Fibroblast of pulmonary artery (primary cell): ENCODE measurements at regions not wholly inside any gene's neighbourhood (a gene's known extent, or its start where the extent isn't known, plus 50 kb on each side); places are given as distances from the start of the nearest gene placed in this dataset.

Source experiments
- DNase-seq: peaks from one replicate; pipeline ENCODE4 v3.0.0-alpha.2; 2010; ENCODE audit warnings: low read depth
- H3K4me3 ChIP-seq: replicated peaks from 2 replicates; pipeline ENCODE4 v1.5.1; 2011; ENCODE audit warnings: low read depth, mild to moderate bottlenecking, control low read depth, low read length, moderate library complexity
- TF ChIP-seq, protein P1 (sequence below): IDR thresholded peaks from 2 replicates; pipeline ENCODE4 v1.5.1; 2011; ENCODE audit warnings: mild to moderate bottlenecking, control low read depth, low read length, inconsistent platforms; ENCODE audit errors: missing control alignments

DNA sequence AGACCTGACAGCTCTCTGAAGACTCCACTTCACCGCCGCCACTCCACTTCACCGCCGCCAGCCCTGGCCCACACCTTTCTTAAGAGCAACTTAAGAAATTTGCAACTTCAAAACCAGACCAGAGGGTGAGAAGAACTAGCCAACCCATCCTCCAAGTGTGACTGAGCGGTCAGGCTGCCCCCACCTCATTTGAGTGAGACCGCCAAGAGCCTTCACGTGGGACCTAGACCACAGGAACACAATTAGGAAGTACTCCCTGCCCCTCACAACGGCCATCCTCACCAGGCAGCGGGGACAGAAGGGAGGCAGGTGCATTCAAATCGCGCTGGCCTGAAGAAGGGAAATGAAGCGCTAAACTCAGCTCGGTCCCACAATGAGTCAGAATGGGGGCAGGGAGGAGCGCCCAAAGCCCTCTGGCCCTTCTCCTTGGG lies 156.8 kb upstream of the BCL6 start:
- DNase-seq = no peak
- no peak overlapping the region for H3K4me3 ChIP-seq
- TF ChIP-seq, protein P1, sequence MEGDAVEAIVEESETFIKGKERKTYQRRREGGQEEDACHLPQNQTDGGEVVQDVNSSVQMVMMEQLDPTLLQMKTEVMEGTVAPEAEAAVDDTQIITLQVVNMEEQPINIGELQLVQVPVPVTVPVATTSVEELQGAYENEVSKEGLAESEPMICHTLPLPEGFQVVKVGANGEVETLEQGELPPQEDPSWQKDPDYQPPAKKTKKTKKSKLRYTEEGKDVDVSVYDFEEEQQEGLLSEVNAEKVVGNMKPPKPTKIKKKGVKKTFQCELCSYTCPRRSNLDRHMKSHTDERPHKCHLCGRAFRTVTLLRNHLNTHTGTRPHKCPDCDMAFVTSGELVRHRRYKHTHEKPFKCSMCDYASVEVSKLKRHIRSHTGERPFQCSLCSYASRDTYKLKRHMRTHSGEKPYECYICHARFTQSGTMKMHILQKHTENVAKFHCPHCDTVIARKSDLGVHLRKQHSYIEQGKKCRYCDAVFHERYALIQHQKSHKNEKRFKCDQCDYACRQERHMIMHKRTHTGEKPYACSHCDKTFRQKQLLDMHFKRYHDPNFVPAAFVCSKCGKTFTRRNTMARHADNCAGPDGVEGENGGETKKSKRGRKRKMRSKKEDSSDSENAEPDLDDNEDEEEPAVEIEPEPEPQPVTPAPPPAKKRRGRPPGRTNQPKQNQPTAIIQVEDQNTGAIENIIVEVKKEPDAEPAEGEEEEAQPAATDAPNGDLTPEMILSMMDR = no peak

GRCh38 chr3:187902936-187903335 lies 157.7 kb upstream of the BCL6 start:
- DNase-seq = no peak
- TF ChIP-seq, protein P1 = no peak
- no peak overlapping the region for H3K4me3 ChIP-seq

- no peak for DNase-seq
- no peak overlapping the region for H3K4me3 ChIP-seq
- TF ChIP-seq, protein P1 = no peak
Measured at GRCh38 chr3:187903697-187904096, 158.4 kb upstream of the BCL6 start.

DNA sequence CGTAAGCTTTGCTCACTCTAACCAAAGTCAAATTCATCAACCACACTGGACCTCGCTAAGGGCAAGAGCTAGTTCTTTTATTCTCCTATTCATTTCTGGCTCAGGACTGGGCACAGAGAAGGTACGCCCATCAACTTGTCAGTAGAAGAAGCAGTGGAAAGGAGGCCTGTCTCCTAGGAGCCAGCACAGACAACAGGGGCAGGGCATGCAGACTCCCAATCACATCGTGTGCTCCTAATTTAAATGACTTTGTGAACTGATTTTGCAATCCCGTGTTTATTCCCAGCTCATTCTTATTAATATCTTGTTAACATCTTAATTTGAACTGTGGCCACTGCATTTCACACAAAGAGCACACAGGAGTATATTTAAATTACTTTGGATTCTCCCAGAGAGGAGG lies 161.1 kb upstream of the BCL6 start:
- DNase-seq = no peak
- H3K4me3 ChIP-seq = no peak overlapping the region
- TF ChIP-seq, protein P1 = no peak

DNA sequence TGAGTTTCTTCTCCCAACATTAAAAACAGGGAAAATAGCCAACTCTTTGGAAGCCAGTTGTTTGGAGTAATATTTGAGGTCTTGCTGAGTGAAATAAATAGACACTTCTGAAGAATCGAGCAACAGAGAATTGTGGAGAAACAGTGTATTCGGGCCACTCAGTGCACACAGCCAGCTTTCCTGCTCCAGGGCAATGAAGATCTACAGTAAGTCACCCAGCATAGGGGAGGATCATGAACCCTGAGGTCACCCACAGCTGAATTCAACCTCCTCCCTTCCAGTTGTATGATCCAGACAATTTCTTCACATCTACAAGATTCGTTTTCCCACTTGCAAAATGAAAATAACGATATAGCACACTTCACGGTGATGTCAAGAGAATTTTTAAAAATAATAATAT lies 161.7 kb upstream of the BCL6 start:
- no peak overlapping the region for H3K4me3 ChIP-seq
- no peak for DNase-seq
- TF ChIP-seq, protein P1 = no peak

DNA sequence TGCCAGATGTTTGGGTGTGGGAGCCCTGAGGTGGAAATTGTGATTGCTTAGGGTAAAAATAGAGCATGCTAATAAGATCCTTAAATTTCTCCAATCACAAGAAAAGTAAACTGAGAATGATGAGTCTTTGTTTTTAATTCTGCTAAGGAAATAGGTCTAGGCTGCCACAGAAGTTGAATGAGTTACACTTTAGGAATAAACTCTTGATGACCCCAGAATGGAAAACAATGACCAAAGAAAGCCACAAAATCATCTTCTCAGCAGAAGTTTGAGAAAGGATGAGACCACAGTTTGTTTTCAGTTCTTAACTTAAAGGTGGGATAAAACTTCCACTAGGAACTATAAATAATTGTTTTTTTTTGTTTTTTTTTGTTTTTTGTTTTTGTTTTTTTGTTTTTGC lies 164.6 kb upstream of the BCL6 start:
- DNase-seq = no peak
- no peak overlapping the region for H3K4me3 ChIP-seq
- TF ChIP-seq, protein P1 = no peak

DNA sequence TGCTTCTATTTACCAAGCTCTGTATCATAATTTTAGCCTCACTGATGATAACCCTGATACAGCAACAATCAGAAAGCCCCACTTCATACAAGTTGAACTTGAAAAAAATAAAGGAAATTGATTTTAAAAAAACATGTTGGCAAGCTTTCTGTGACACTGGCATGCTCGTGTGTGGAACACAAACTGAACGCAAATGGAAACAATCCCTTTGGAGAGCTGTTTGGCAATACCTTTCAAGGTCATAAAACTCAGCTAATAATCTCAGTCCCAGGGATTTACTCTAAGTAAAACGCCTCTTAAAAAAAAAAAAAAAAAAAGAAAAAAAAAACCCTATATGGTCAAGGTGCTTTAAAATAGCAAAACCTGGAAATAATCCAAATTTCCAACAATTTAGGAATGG lies 166.7 kb upstream of the BCL6 start:
- TF ChIP-seq, protein P1 = no peak
- DNase-seq = no peak
- no peak overlapping the region for H3K4me3 ChIP-seq
